ES-I3 (cell line): ENCODE measurements at regions not wholly inside any gene's neighbourhood (a gene's known extent, or its start where the extent isn't known, plus 50 kb on each side); places are given as distances from the start of the nearest gene placed in this dataset.

Source experiments
- H3K36me3 ChIP-seq: 2 replicates; pipeline ENCODE4 v1.6.1; 2013; ENCODE audit warnings: mild to moderate bottlenecking, low read length, control low read depth, moderate library complexity; ENCODE audit not compliant: insufficient read depth
- H3K4me1 ChIP-seq: 2 replicates; pipeline ENCODE4 v1.6.1; 2013; ENCODE audit warnings: mild to moderate bottlenecking, control low read depth, low read length; ENCODE audit not compliant: insufficient read depth
- H3K9ac ChIP-seq: 2 replicates; pipeline ENCODE4 v1.6.1; 2013; ENCODE audit warnings: low read depth, mild to moderate bottlenecking, low read length, moderate library complexity
- H3K9me3 ChIP-seq: 2 replicates; pipeline ENCODE4 v1.6.1; 2013; ENCODE audit warnings: mild to moderate bottlenecking, low read length, moderate library complexity; ENCODE audit not compliant: control insufficient read depth, insufficient read depth

- Histone ChIP-seq H3K4me1 (no peaks in the 10 kb centered on the region), H3K9me3 (no peaks in the 10 kb centered on the region), H3K36me3 (no peaks in the 10 kb centered on the region), H3K9ac (no peak overlapping the region)
These were observed 1307.9 kb upstream of the CDH6 start for GRCh38 chr5:29885595-29885994.

- H3K9ac ChIP-seq = no peak overlapping the region
These were observed 1311.5 kb upstream of the CDH6 start for GRCh38 chr5:29882036-29882435.

GRCh38 chr5:29879401-29879800 is 1314.1 kb upstream of the CDH6 start:
- Histone ChIP-seq H3K4me1 (no peaks in the 10 kb centered on the region), H3K9ac (no peak overlapping the region), H3K9me3 (no peaks in the 10 kb centered on the region), H3K36me3 (no peaks in the 10 kb centered on the region)

More at GRCh38 chr5:29882036-29882435, 1311.5 kb upstream of the CDH6 start:
- H3K9me3 ChIP-seq = no peaks in the 10 kb centered on the region
- H3K36me3 ChIP-seq = no peaks in the 10 kb centered on the region
- H3K4me1 ChIP-seq = no peaks in the 10 kb centered on the region

GRCh38 chr5:29878599-29878998 is 1314.9 kb upstream of the CDH6 start:
- no peaks in the 10 kb centered on the region for H3K9me3 ChIP-seq
- H3K36me3 ChIP-seq = no peaks in the 10 kb centered on the region
- no peak overlapping the region for H3K9ac ChIP-seq
- H3K4me1 ChIP-seq = no peaks in the 10 kb centered on the region

GRCh38 chr5:29867155-29867554 is 1326.3 kb upstream of the CDH6 start:
- H3K9me3 ChIP-seq = no peaks in the 10 kb centered on the region
- H3K9ac ChIP-seq = no peak overlapping the region
- H3K4me1 ChIP-seq = no peaks in the 10 kb centered on the region
- H3K36me3 ChIP-seq = no peaks in the 10 kb centered on the region

GRCh38 chr5:29853711-29854220 is 1339.7 kb upstream of the CDH6 start:
- Histone ChIP-seq H3K9ac (no peak overlapping the region), H3K36me3 (no peaks in the 10 kb centered on the region), H3K9me3 (no peaks in the 10 kb centered on the region), H3K4me1 (no peaks in the 10 kb centered on the region)

- no peaks in the 10 kb centered on the region for H3K9me3 ChIP-seq
- H3K9ac ChIP-seq = no peak overlapping the region
- H3K36me3 ChIP-seq = no peaks in the 10 kb centered on the region
- H3K4me1 ChIP-seq = no peaks in the 10 kb centered on the region
These were observed 1341.2 kb upstream of the CDH6 start for GRCh38 chr5:29852329-29852728.

GRCh38 chr5:29845206-29845605 is 1348.3 kb upstream of the CDH6 start:
- H3K9me3 ChIP-seq = no peaks in the 10 kb centered on the region
- H3K36me3 ChIP-seq = no peaks in the 10 kb centered on the region
- no peak overlapping the region for H3K9ac ChIP-seq
- no peaks in the 10 kb centered on the region for H3K4me1 ChIP-seq

GRCh38 chr5:29833394-29833793 is 1360.1 kb upstream of the CDH6 start:
- Histone ChIP-seq H3K9me3 (no peaks in the 10 kb centered on the region), H3K9ac (no peak overlapping the region), H3K4me1 (no peaks in the 10 kb centered on the region), H3K36me3 (no peaks in the 10 kb centered on the region)

GRCh38 chr5:29822521-29822920 is 1371.0 kb upstream of the CDH6 start:
- no peaks in the 10 kb centered on the region for H3K36me3 ChIP-seq
- H3K9ac ChIP-seq = no peak overlapping the region
- H3K9me3 ChIP-seq = no peaks in the 10 kb centered on the region
- H3K4me1 ChIP-seq = no peaks in the 10 kb centered on the region

GRCh38 chr5:29811914-29812679 is 1381.4 kb upstream of the CDH6 start:
- no peaks in the 10 kb centered on the region for H3K36me3 ChIP-seq
- H3K9me3 ChIP-seq = no peaks in the 10 kb centered on the region
- H3K9ac ChIP-seq = no peak overlapping the region
- no peaks in the 10 kb centered on the region for H3K4me1 ChIP-seq

- Histone ChIP-seq H3K4me1 (no peaks in the 10 kb centered on the region), H3K36me3 (no peaks in the 10 kb centered on the region), H3K9ac (no peak overlapping the region)
These were observed 1387.7 kb upstream of the CDH6 start for GRCh38 chr5:29805804-29806203.

GRCh38 chr5:29800752-29801151 is 1392.7 kb upstream of the CDH6 start:
- Histone ChIP-seq H3K4me1 (no peaks in the 10 kb centered on the region; the same call in 1 of the 2 replicates), H3K9ac (no peak overlapping the region), H3K36me3 (no peaks in the 10 kb centered on the region), H3K9me3 (no peaks in the 10 kb centered on the region; the same call in 1 of the 2 replicates)

More at GRCh38 chr5:29805804-29806203, 1387.7 kb upstream of the CDH6 start:
- H3K9me3 ChIP-seq = no peaks in the 10 kb centered on the region

GRCh38 chr5:29796013-29796412 is 1397.5 kb upstream of the CDH6 start:
- Histone ChIP-seq H3K9ac (no peak overlapping the region), H3K9me3 (no peaks in the 10 kb centered on the region; the same call in 1 of the 2 replicates), H3K36me3 (no peaks in the 10 kb centered on the region)

GRCh38 chr5:29795096-29795652 is 1398.3 kb upstream of the CDH6 start:
- no peaks in the 10 kb centered on the region for H3K9me3 ChIP-seq
- no peak overlapping the region for H3K9ac ChIP-seq
- H3K4me1 ChIP-seq = peaks cover 6% of the 10 kb centered on the region
- no peaks in the 10 kb centered on the region for H3K36me3 ChIP-seq

More at GRCh38 chr5:29796013-29796412, 1397.5 kb upstream of the CDH6 start:
- peaks cover 6% of the 10 kb centered on the region for H3K4me1 ChIP-seq
